ENCODE measurements at regions not wholly inside any gene's neighbourhood (a gene's known extent, or its start where the extent isn't known, plus 50 kb on each side); places are given as distances from the start of the nearest gene placed in this dataset.
"Not testable (repeated sequence)": the region's sequence is repeated elsewhere in the genome, so short reads cannot be mapped to it uniquely, and the experiment has no call there.

GRCh38 chr11:33987975-33988580 lies 63.5 kb upstream of the CAPRIN1 start:
- H3K9me3 ChIP-seq: no peaks in the 10 kb centered on the region
- no peak overlapping the region for H3K27ac ChIP-seq
- 47 to 57% methylated on average over 12 of the region's 12 CpGs for whole genome bisulfite sequencing, 2 donors
- H3K4me3 ChIP-seq: no peak overlapping the region
- peak; percentile 80 for DNase-seq
- H3K36me3 ChIP-seq: no peaks in the 10 kb centered on the region
- TF ChIP-seq POLR2AphosphoS5 (IDR thresholded peaks at IDR 0.05) (peak in 1 of 4 donors; percentile 28), CTCF (IDR thresholded peaks at IDR 0.05) (peak; percentile 22 to 70 (median 46)), EP300 (IDR thresholded peaks at IDR 0.05) (no peak), POLR2A (IDR thresholded peaks at IDR 0.05) (no peak)
- intact Hi-C loops (cut with DNase I): loop anchor here (5.0 kb wide), 2 partner anchors 131 to 181 kb away; no protein-coding TSS in a partner anchor
- peaks cover 0 to 10% (median 0%) of the 10 kb centered on the region in 3 donors for H3K27me3 ChIP-seq
- H3K4me1 ChIP-seq: no peaks in the 10 kb centered on the region

GRCh38 chr11:33987545-33987944 lies 64.0 kb upstream of the CAPRIN1 start:
- Histone ChIP-seq H3K27ac (no peak overlapping the region), H3K4me3 (no peak overlapping the region), H3K36me3 (no peaks in the 10 kb centered on the region), H3K27me3 (peaks cover 0 to 10% (median 0%) of the 10 kb centered on the region in 3 donors), H3K4me1 (no peaks in the 10 kb centered on the region), H3K9me3 (no peaks in the 10 kb centered on the region)
- DNase-seq: no peak
- 67 to 83% methylated on average over 3 of the region's 3 CpGs for WGBS, 2 donors
- intact Hi-C loops (cut with DNase I): loop anchor here (5.0 kb wide), 2 partner anchors 130 to 180 kb away; no protein-coding TSS in a partner anchor
- TF ChIP-seq POLR2A (IDR thresholded peaks at IDR 0.05) (no peak), POLR2AphosphoS5 (IDR thresholded peaks at IDR 0.05) (no peak), CTCF (IDR thresholded peaks at IDR 0.05) (no peak), EP300 (IDR thresholded peaks at IDR 0.05) (no peak)

GRCh38 chr11:33986597-33987501 lies 64.7 kb upstream of the CAPRIN1 start:
- not testable (repeated sequence) for H3K36me3 ChIP-seq, H3K4me1 ChIP-seq, H3K27me3 ChIP-seq, DNase-seq, H3K27ac ChIP-seq, H3K9me3 ChIP-seq, H3K4me3 ChIP-seq
- 78 to 82% methylated on average over 11 to 12 of the region's 12 CpGs for WGBS, 2 donors
- intact Hi-C loops (cut with DNase I): loop anchor here (5.0 kb wide), 2 partner anchors 130 to 180 kb away; no protein-coding TSS in a partner anchor

- WGBS, 2 donors: 84 to 89% methylated on average over 5 of the region's 5 CpGs
- intact Hi-C loops (cut with DNase I): loop anchor here (5.0 kb wide), 2 partner anchors 128 to 178 kb away; no protein-coding TSS in a partner anchor
- H3K4me1 ChIP-seq: no peaks in the 10 kb centered on the region
These were observed 66.7 kb upstream of the CAPRIN1 start for GRCh38 chr11:33984682-33985389.

More at GRCh38 chr11:33984682-33985389, 66.7 kb upstream of the CAPRIN1 start:
- peaks cover 0 to 10% (median 0%) of the 10 kb centered on the region in 3 donors for H3K27me3 ChIP-seq
- H3K27ac ChIP-seq: no peak overlapping the region
- no peaks in the 10 kb centered on the region for H3K9me3 ChIP-seq
- no peak overlapping the region for H3K4me3 ChIP-seq
- TF ChIP-seq CTCF (IDR thresholded peaks at IDR 0.05) (no peak), POLR2A (IDR thresholded peaks at IDR 0.05) (no peak), EP300 (IDR thresholded peaks at IDR 0.05) (no peak), POLR2AphosphoS5 (IDR thresholded peaks at IDR 0.05) (no peak)
- no peaks in the 10 kb centered on the region for H3K36me3 ChIP-seq
- no peak for DNase-seq

All from sigmoid colon (tissue), 6 donors.